Tibial artery (tissue), 4 donors: ENCODE measurements at regions not wholly inside any gene's neighbourhood (a gene's known extent, or its start where the extent isn't known, plus 50 kb on each side); places are given as distances from the start of the nearest gene placed in this dataset.

Experiments
- DNase-seq, 2 donors: peaks; one replicate each; pipeline ENCODE4 v3.0.0-alpha.2; 2019
- H3K27ac ChIP-seq, 2 donors: fragments of 200-600 bp; sonication (generic) in 1 of 2; 1 replicate in 1 of 2; 2 replicates in 1 of 2; pipeline ENCODE4 v1.5.1; 2018 to 2019; ENCODE audit warnings: mild to moderate bottlenecking in 1 of 2
- H3K27me3 ChIP-seq, 2 donors: fragments of 200-600 bp; sonication (generic) in 1 of 2; one replicate each; pipeline versions ENCODE4 v1.5.1 to v1.6.0; 2016 to 2019
- H3K36me3 ChIP-seq, 3 donors: fragments of 200-600 bp; sonication (generic) in 2 of 3; one replicate each; pipeline ENCODE4 v1.5.1; 2016 to 2019; ENCODE audit warnings: mild to moderate bottlenecking in 2 of 3
- H3K4me1 ChIP-seq, 4 donors: fragments of 200-600 bp; sonication (generic) in 2 of 4; 1 replicate in 3 of 4; 2 replicates in 1 of 4; pipeline ENCODE4 v1.5.1; 2016 to 2019
- H3K4me3 ChIP-seq, 2 donors: fragments of 200-600 bp; sonication (generic) in 1 of 2; 1 replicate in 1 of 2; 2 replicates in 1 of 2; pipeline ENCODE4 v1.5.1; 2018 to 2019; ENCODE audit warnings: mild to moderate bottlenecking in 2 of 2
- H3K9me3 ChIP-seq, 3 donors: fragments of 200-600 bp; sonication (generic) in 1 of 3; one replicate each; pipeline ENCODE4 v1.5.1; 2016 to 2019
- CTCF ChIP-seq, 2 experiments: fragments of 200-600 bp in 1 of 2; fragments of 450-650 bp in 1 of 2; IDR thresholded peaks; one replicate each; pipeline ENCODE4 v1.5.1; 2017 to 2019; ENCODE audit warnings: antibody characterized with exemption in 2 of 2, mild to moderate bottlenecking in 1 of 2, moderate library complexity in 1 of 2
- intact Hi-C: fragments of 100-400 bp; cut with DNase I; formaldehyde crosslinking; loops from one replicate; pipeline ENCODE4 v1.15.0; 2023; ENCODE audit warnings: low total_unique reads

- intact Hi-C loops = no loop called here
- Histone ChIP-seq H3K9me3 (no peaks in the 10 kb centered on the region), H3K27ac (no peak overlapping the region), H3K36me3 (no peaks in the 10 kb centered on the region), H3K4me1 (no peaks in the 10 kb centered on the region), H3K27me3 (no peaks in the 10 kb centered on the region), H3K4me3 (no peak overlapping the region)
- TF ChIP-seq CTCF (IDR thresholded peaks at IDR 0.05) = no peak
- DNase-seq = no peak
Observed at GRCh38 chr4:111037591-111038360, 414.9 kb upstream of the PITX2 start.

GRCh38 chr4:111040904-111041303, 418.0 kb upstream of the PITX2 start:
- no peak overlapping the region for H3K27ac ChIP-seq
- no peaks in the 10 kb centered on the region for H3K27me3 ChIP-seq
- no peak for TF ChIP-seq CTCF (IDR thresholded peaks at IDR 0.05)
- H3K4me3 ChIP-seq = no peak overlapping the region
- intact Hi-C loops = no loop called here
- no peaks in the 10 kb centered on the region for H3K36me3 ChIP-seq
- no peaks in the 10 kb centered on the region for H3K9me3 ChIP-seq
- no peak for DNase-seq
- no peaks in the 10 kb centered on the region for H3K4me1 ChIP-seq

GRCh38 chr4:111043286-111043685, 420.4 kb upstream of the PITX2 start:
- DNase-seq = no peak
- H3K27me3 ChIP-seq = no peaks in the 10 kb centered on the region
- H3K4me1 ChIP-seq = no peaks in the 10 kb centered on the region
- no peak overlapping the region for H3K27ac ChIP-seq
- peaks cover 0 to under 1% (median 0%) of the 10 kb centered on the region in 3 donors for H3K9me3 ChIP-seq
- no peak for TF ChIP-seq CTCF (IDR thresholded peaks at IDR 0.05)
- intact Hi-C loops = no loop called here
- no peaks in the 10 kb centered on the region for H3K36me3 ChIP-seq
- H3K4me3 ChIP-seq = no peak overlapping the region

- Histone ChIP-seq H3K36me3 (no peaks in the 10 kb centered on the region), H3K4me1 (no peaks in the 10 kb centered on the region), H3K9me3 (peaks cover 0 to 11% (median 0%) of the 10 kb centered on the region in 3 donors), H3K27ac (no peak overlapping the region), H3K27me3 (no peaks in the 10 kb centered on the region), H3K4me3 (no peak overlapping the region)
- intact Hi-C loops = no loop called here
- no peak for TF ChIP-seq CTCF (IDR thresholded peaks at IDR 0.05)
- DNase-seq = no peak
Observed at GRCh38 chr4:111045992-111046391, 423.1 kb upstream of the PITX2 start.

GRCh38 chr4:111046811-111047210, 423.9 kb upstream of the PITX2 start:
- peaks cover 0 to 11% (median 0%) of the 10 kb centered on the region in 3 donors for H3K9me3 ChIP-seq
- H3K4me3 ChIP-seq = no peak overlapping the region
- intact Hi-C loops = no loop called here
- H3K27me3 ChIP-seq = no peaks in the 10 kb centered on the region
- no peaks in the 10 kb centered on the region for H3K36me3 ChIP-seq
- no peak for TF ChIP-seq CTCF (IDR thresholded peaks at IDR 0.05)
- H3K27ac ChIP-seq = no peak overlapping the region
- no peaks in the 10 kb centered on the region for H3K4me1 ChIP-seq
- no peak for DNase-seq
